ENCODE measurements at regions not wholly inside any gene's neighbourhood (a gene's known extent, or its start where the extent isn't known, plus 50 kb on each side); places are given as distances from the start of the nearest gene placed in this dataset.

- CTCF ChIA-PET = no interaction called here
- no peaks in the 10 kb centered on the region for H3K4me1 ChIP-seq (ENCODE audit: insufficient read depth, low read length, poor library complexity, severe bottlenecking)
Measured at GRCh38 chr15:100767001-100767825, 112.4 kb upstream of the ALDH1A3 start.

DNA sequence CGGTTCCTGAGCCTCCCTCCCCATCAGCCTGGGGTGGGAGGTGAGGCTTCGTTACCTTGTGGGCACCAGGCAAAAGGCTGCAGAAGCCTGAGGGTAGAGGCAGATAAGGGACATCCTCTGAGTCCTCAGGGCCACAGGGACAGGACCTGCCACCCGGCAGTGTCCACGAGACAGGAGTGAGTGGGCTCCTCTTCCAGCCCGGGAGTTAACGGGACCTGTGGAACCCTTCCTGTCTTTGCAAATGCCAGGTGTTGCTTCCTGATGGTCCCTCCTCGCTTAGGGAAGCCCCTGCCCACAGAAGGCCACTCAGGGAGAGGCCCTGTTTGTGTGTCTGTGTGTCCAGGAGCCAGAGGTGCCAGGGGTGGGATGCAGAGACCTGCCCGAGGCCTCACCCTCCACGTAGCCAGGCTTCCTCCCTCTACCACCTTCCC is 111.1 kb upstream of the ALDH1A3 start:
- Histone ChIP-seq H3K27ac (ENCODE audit: low read depth, low read length, poor library complexity, severe bottlenecking) (no peak overlapping the region), H3K4me1 (ENCODE audit: insufficient read depth, low read length, poor library complexity, severe bottlenecking) (no peaks in the 10 kb centered on the region), H3K36me3 (ENCODE audit: insufficient read depth, low read length, poor library complexity, severe bottlenecking) (no peaks in the 10 kb centered on the region), H3K4me3 (ENCODE audit: low read depth, low read length, poor library complexity, severe bottlenecking) (no peak overlapping the region), H3K27me3 (replicated peaks; ENCODE audit: insufficient read depth, low read depth, low read length, poor library complexity) (no peaks in the 10 kb centered on the region), H3K9me3 (ENCODE audit: low read depth, low read length, poor library complexity, severe bottlenecking) (no peaks in the 10 kb centered on the region)
- intact Hi-C loops (cut with micrococcal nuclease; ENCODE audit: unreplicated experiment) = no loop called here
- DNase-seq (ENCODE audit: low spot score) = no peak
- POLR2A ChIA-PET (ENCODE audit: low non-redundant PET) = no interaction called here
- no peak for TF ChIP-seq EZH2 (IDR thresholded peaks at IDR 0.05; ENCODE audit: borderline replicate concordance, low read depth, low read length, poor library complexity, severe bottlenecking)
- TF ChIP-seq CTCF (conservative IDR thresholded peaks at IDR 0.05; ENCODE audit: low read depth, low read length) = no peak
- CTCF ChIA-PET = no interaction called here
- no TSS peak for BruUV-seq (replicated peaks)

More at GRCh38 chr15:100767001-100767825, 112.4 kb upstream of the ALDH1A3 start:
- POLR2A ChIA-PET (ENCODE audit: low non-redundant PET) = interaction anchor here (0.9 kb wide), 1 partner anchor 276 kb away, joined by 6 read pairs; no protein-coding TSS in a partner anchor
- intact Hi-C loops (cut with micrococcal nuclease; ENCODE audit: unreplicated experiment) = no loop called here
- BruUV-seq (replicated peaks) = no TSS peak
- H3K4me3 ChIP-seq (ENCODE audit: low read depth, low read length, poor library complexity, severe bottlenecking) = no peak overlapping the region
- H3K27ac ChIP-seq (ENCODE audit: low read depth, low read length, poor library complexity, severe bottlenecking) = no peak overlapping the region
- DNase-seq (ENCODE audit: low spot score) = no peak
- no peaks in the 10 kb centered on the region for H3K9me3 ChIP-seq (ENCODE audit: low read depth, low read length, poor library complexity, severe bottlenecking)
- no peaks in the 10 kb centered on the region for H3K36me3 ChIP-seq (ENCODE audit: insufficient read depth, low read length, poor library complexity, severe bottlenecking)
- no peak for TF ChIP-seq CTCF (conservative IDR thresholded peaks at IDR 0.05; ENCODE audit: low read depth, low read length)
- TF ChIP-seq EZH2 (IDR thresholded peaks at IDR 0.05; ENCODE audit: borderline replicate concordance, low read depth, low read length, poor library complexity, severe bottlenecking) = no peak
- no peaks in the 10 kb centered on the region for H3K27me3 ChIP-seq (replicated peaks; ENCODE audit: insufficient read depth, low read depth, low read length, poor library complexity)

- H3K27ac ChIP-seq (ENCODE audit: low read depth, low read length, poor library complexity, severe bottlenecking) = no peak overlapping the region
- no peak for DNase-seq (ENCODE audit: low spot score)
- POLR2A ChIA-PET (ENCODE audit: low non-redundant PET) = no interaction called here
- no TSS peak for BruUV-seq (replicated peaks)
- H3K9me3 ChIP-seq (ENCODE audit: low read depth, low read length, poor library complexity, severe bottlenecking) = no peaks in the 10 kb centered on the region
- TF ChIP-seq EZH2 (IDR thresholded peaks at IDR 0.05; ENCODE audit: borderline replicate concordance, low read depth, low read length, poor library complexity, severe bottlenecking) (no peak), CTCF (conservative IDR thresholded peaks at IDR 0.05; ENCODE audit: low read depth, low read length) (no peak)
- CTCF ChIA-PET = no interaction called here
- no peak overlapping the region for H3K4me3 ChIP-seq (ENCODE audit: low read depth, low read length, poor library complexity, severe bottlenecking)
- H3K36me3 ChIP-seq (ENCODE audit: insufficient read depth, low read length, poor library complexity, severe bottlenecking) = no peaks in the 10 kb centered on the region
- H3K4me1 ChIP-seq (ENCODE audit: insufficient read depth, low read length, poor library complexity, severe bottlenecking) = no peaks in the 10 kb centered on the region
- H3K27me3 ChIP-seq (replicated peaks; ENCODE audit: insufficient read depth, low read depth, low read length, poor library complexity) = no peaks in the 10 kb centered on the region
- intact Hi-C loops (cut with micrococcal nuclease; ENCODE audit: unreplicated experiment) = no loop called here
Measured at GRCh38 chr15:100769043-100769974, 110.3 kb upstream of the ALDH1A3 start.
